Transverse colon (tissue), 4 donors: ENCODE measurements at regions not wholly inside any gene's neighbourhood (a gene's known extent, or its start where the extent isn't known, plus 50 kb on each side); places are given as distances from the start of the nearest gene placed in this dataset.

ENCODE experiments used
- DNase-seq: peaks from one replicate; pipeline ENCODE4 v3.0.0-alpha.2; 2019
- H3K27ac ChIP-seq, 4 donors: fragments of 200-600 bp; sonication (generic); 2 replicates each; pipeline ENCODE4 v1.5.1; 2016 to 2018; ENCODE audit warnings: inconsistent platforms in 4 of 4
- H3K27me3 ChIP-seq: fragments of 200-600 bp; sonication (generic); 2 replicates; pipeline ENCODE4 v1.5.1; 2017; ENCODE audit warnings: inconsistent platforms
- H3K36me3 ChIP-seq, 4 donors: fragments of 200-600 bp; sonication (generic); 2 replicates each; pipeline ENCODE4 v1.5.1; 2017 to 2019; ENCODE audit warnings: inconsistent platforms in 4 of 4
- H3K4me1 ChIP-seq, 4 donors: fragments of 200-600 bp; sonication (generic); 2 replicates each; pipeline ENCODE4 v1.5.1; 2017 to 2020; ENCODE audit warnings: inconsistent platforms in 4 of 4
- H3K4me3 ChIP-seq, 4 donors: fragments of 200-600 bp; sonication (generic); 1 replicate in 1 of 4; 2 replicates in 3 of 4; pipeline versions ENCODE4 v1.5.1 to v1.6.1; 2017 to 2019; ENCODE audit warnings: inconsistent platforms in 4 of 4
- H3K9me3 ChIP-seq, 2 donors: fragments of 200-600 bp; sonication (generic); 2 replicates each; pipeline ENCODE4 v1.5.1; 2017 to 2019; ENCODE audit warnings: inconsistent platforms in 2 of 2
- CTCF ChIP-seq, 5 experiments: fragments of 200-600 bp in 3 of 5; fragments of 450-650 bp in 2 of 5; sonication (generic) in 3 of 5; IDR thresholded peaks; 1 replicate in 2 of 5; 2 replicates in 3 of 5; pipeline ENCODE4 v1.5.1; 2016 to 2017; ENCODE audit warnings: antibody characterized with exemption in 5 of 5, inconsistent platforms in 3 of 5, mild to moderate bottlenecking in 2 of 5, moderate library complexity in 1 of 5
- EP300 ChIP-seq: sonication (generic); formaldehyde crosslinking; IDR thresholded peaks from one replicate; pipeline ENCODE4 v1.6.1; 2017; ENCODE audit warnings: antibody characterized with exemption, low read depth
- POLR2A ChIP-seq: fragments of 450-650 bp; IDR thresholded peaks from one replicate; pipeline ENCODE4 v1.6.1; 2016; ENCODE audit warnings: antibody characterized with exemption, mild to moderate bottlenecking, moderate library complexity
- POLR2AphosphoS5 ChIP-seq, 3 donors: sonication (generic); formaldehyde crosslinking; IDR thresholded peaks; one replicate each; pipeline ENCODE4 v1.6.1; 2016; ENCODE audit warnings: antibody characterized with exemption in 3 of 3
- WGBS, 2 donors: methylation state at CpG; one replicate each; pipeline ENCODE4 v1.1.5; 2018; ENCODE audit warnings: low coverage in 1 of 2; 5-methylcytosine and 5-hydroxymethylcytosine counted together
- in situ Hi-C, 4 donors: fragments of 200-750 bp; cut with MboI; loops; one replicate each; pipeline versions ENCODE4 v1.15.0 to v1.15.1; 2017; ENCODE audit warnings: low sequenced_read_pairs in 3 of 4, low pct_ligation_motif_present in 1 of 4, low pct_unique_long_range_greater_than_20kb in 1 of 4
- intact Hi-C: fragments of 100-400 bp; cut with DNase I; formaldehyde crosslinking; loops from one replicate; pipeline ENCODE4 v1.15.1; 2023; ENCODE audit warnings: low total_unique reads

- H3K4me3 ChIP-seq: no peak overlapping the region
- H3K27me3 ChIP-seq: no peaks in the 10 kb centered on the region
- no peaks in the 10 kb centered on the region for H3K4me1 ChIP-seq
- H3K9me3 ChIP-seq: no peaks in the 10 kb centered on the region
- intact Hi-C loops: no loop called here
- DNase-seq: no peak
- WGBS, 2 donors: 62 to 93% methylated on average over 4 of the region's 4 CpGs
- TF ChIP-seq CTCF (IDR thresholded peaks at IDR 0.05) (no peak), POLR2AphosphoS5 (IDR thresholded peaks at IDR 0.05) (no peak), EP300 (no peak), POLR2A (no peak)
- no peak overlapping the region for H3K27ac ChIP-seq
- in situ Hi-C loops: no loop called here
- H3K36me3 ChIP-seq: no peaks in the 10 kb centered on the region
These were observed 384.1 kb upstream of the STEAP1 start for GRCh38 chr7:89770161-89770560.

- no peak for DNase-seq
- H3K27ac ChIP-seq: no peak overlapping the region
- no peak for TF ChIP-seq CTCF (IDR thresholded peaks at IDR 0.05)
- H3K9me3 ChIP-seq: no peaks in the 10 kb centered on the region
- H3K4me3 ChIP-seq: no peak overlapping the region
- no peaks in the 10 kb centered on the region for H3K36me3 ChIP-seq
- in situ Hi-C loops: no loop called here
- intact Hi-C loops: no loop called here
- no peaks in the 10 kb centered on the region for H3K4me1 ChIP-seq
- no peaks in the 10 kb centered on the region for H3K27me3 ChIP-seq
- 44 to 50% methylated on average over 3 of the region's 3 CpGs for WGBS, 2 donors
These were observed 383.1 kb upstream of the STEAP1 start for GRCh38 chr7:89771003-89771636.

GRCh38 chr7:89772276-89772675 lies 382.0 kb upstream of the STEAP1 start:
- H3K4me3 ChIP-seq: no peak overlapping the region
- no peaks in the 10 kb centered on the region for H3K9me3 ChIP-seq
- H3K27ac ChIP-seq: no peak overlapping the region
- no peak for DNase-seq
- no peaks in the 10 kb centered on the region for H3K36me3 ChIP-seq
- intact Hi-C loops (no loop called here), in situ Hi-C loops (no loop called here)
- no peaks in the 10 kb centered on the region for H3K4me1 ChIP-seq
- no peak for TF ChIP-seq POLR2A
- no peaks in the 10 kb centered on the region for H3K27me3 ChIP-seq
- WGBS, 2 donors: 0 to 9% methylated on average over 1 of the region's 1 CpG

DNA sequence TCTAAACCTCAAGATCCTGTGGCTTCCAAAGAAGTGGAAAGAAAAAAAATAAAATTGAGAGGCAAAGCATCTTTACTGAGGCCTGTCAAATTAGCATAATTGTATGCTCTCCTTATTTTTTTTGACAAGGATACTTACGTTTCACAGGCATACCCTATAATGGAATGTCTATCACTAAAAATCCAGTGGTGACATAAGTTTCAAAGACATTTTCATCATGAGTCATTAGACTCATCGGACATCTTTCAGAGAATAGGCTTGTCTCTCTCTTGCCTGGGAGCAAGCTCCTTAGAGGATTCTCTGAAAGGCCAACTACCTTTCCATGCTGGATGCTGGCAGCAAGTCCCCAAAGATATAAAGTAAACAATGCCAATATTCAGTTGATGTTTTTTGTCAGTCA lies 380.7 kb upstream of the STEAP1 start:
- no peaks in the 10 kb centered on the region for H3K36me3 ChIP-seq
- no peaks in the 10 kb centered on the region for H3K27me3 ChIP-seq
- in situ Hi-C loops: no loop called here
- H3K4me3 ChIP-seq: no peak overlapping the region
- TF ChIP-seq POLR2A (no peak), CTCF (IDR thresholded peaks at IDR 0.05) (no peak), POLR2AphosphoS5 (IDR thresholded peaks at IDR 0.05) (no peak), EP300 (no peak)
- intact Hi-C loops: no loop called here
- H3K9me3 ChIP-seq: no peaks in the 10 kb centered on the region
- 71 to 92% methylated on average over 2 of the region's 2 CpGs for WGBS, 2 donors
- H3K4me1 ChIP-seq: no peaks in the 10 kb centered on the region
- DNase-seq: no peak
- H3K27ac ChIP-seq: no peak overlapping the region

DNA sequence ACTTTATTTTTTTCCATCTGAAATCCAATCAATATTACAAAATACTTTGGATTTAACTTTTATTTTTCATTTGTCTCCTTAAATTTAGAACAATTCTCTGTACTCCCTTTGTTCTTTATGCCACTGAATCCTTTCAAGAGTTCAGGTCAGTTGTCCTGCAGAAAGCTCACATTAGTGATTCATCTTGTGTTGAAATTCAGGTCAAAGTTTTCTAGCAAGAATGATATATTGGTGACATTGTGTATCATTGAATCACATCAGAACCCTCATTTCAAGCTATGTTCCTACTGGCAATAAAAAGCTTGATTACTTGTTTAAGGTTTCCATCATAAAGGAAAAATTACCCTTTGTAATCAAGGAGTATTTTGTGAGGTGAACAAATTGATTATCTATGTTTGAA lies 378.8 kb upstream of the STEAP1 start:
- Histone ChIP-seq H3K4me1 (no peaks in the 10 kb centered on the region), H3K27ac (no peak overlapping the region), H3K4me3 (no peak overlapping the region), H3K27me3 (no peaks in the 10 kb centered on the region), H3K9me3 (no peaks in the 10 kb centered on the region), H3K36me3 (no peaks in the 10 kb centered on the region)
- no peak for DNase-seq
- TF ChIP-seq EP300: no peak
- TF ChIP-seq POLR2AphosphoS5 (IDR thresholded peaks at IDR 0.05): no peak
- TF ChIP-seq CTCF (IDR thresholded peaks at IDR 0.05): no peak
- in situ Hi-C loops (no loop called here), intact Hi-C loops (loop anchor here (1.0 kb wide), 1 partner anchor 8 kb away; no protein-coding TSS in a partner anchor)
